ENCODE measurements at regions not wholly inside any gene's neighbourhood (a gene's known extent, or its start where the extent isn't known, plus 50 kb on each side); places are given as distances from the start of the nearest gene placed in this dataset.

- TF ChIP-seq, protein P1, sequence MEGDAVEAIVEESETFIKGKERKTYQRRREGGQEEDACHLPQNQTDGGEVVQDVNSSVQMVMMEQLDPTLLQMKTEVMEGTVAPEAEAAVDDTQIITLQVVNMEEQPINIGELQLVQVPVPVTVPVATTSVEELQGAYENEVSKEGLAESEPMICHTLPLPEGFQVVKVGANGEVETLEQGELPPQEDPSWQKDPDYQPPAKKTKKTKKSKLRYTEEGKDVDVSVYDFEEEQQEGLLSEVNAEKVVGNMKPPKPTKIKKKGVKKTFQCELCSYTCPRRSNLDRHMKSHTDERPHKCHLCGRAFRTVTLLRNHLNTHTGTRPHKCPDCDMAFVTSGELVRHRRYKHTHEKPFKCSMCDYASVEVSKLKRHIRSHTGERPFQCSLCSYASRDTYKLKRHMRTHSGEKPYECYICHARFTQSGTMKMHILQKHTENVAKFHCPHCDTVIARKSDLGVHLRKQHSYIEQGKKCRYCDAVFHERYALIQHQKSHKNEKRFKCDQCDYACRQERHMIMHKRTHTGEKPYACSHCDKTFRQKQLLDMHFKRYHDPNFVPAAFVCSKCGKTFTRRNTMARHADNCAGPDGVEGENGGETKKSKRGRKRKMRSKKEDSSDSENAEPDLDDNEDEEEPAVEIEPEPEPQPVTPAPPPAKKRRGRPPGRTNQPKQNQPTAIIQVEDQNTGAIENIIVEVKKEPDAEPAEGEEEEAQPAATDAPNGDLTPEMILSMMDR (IDR thresholded peaks at IDR 0.05; ENCODE audit: low read depth, low read length), result no peak
- no peak for TF ChIP-seq POLR2A (IDR thresholded peaks at IDR 0.05; ENCODE audit: extremely low read depth, insufficient read length)
These were observed 491.1 kb upstream of the AKR1E2 start for GRCh38 chr10:4334871-4335270.

Data from NB4 (cell line).